ENCODE measurements at regions not wholly inside any gene's neighbourhood (a gene's known extent, or its start where the extent isn't known, plus 50 kb on each side); places are given as distances from the start of the nearest gene placed in this dataset.
"Not testable (repeated sequence)": the region's sequence is repeated elsewhere in the genome, so short reads cannot be mapped to it uniquely, and the experiment has no call there.

- H3K9me3 Mint-ChIP-seq, result peaks cover 79% of the 10 kb centered on the region
- H3K36me3 Mint-ChIP-seq (ENCODE audit: low read depth); intact Hi-C loops (cut with micrococcal nuclease); H3K27ac Mint-ChIP-seq; H3K27me3 Mint-ChIP-seq; H3K4me1 Mint-ChIP-seq (ENCODE audit: low read depth); H3K4me3 Mint-ChIP-seq: not testable (repeated sequence)
These were observed 1793.7 kb downstream of the UQCRFS1 start for GRCh38 chr19:27419217-27419616.

- H3K36me3 Mint-ChIP-seq (ENCODE audit: low read depth), result no peaks in the 10 kb centered on the region
These were observed 1819.4 kb downstream of the UQCRFS1 start for GRCh38 chr19:27393591-27393990.

GRCh38 chr19:27392027-27392632, 1820.8 kb downstream of the UQCRFS1 start:
- Mint-ChIP-seq H3K9me3 (peaks cover 94% of the 10 kb centered on the region), H3K4me1 (ENCODE audit: low read depth) (no peaks in the 10 kb centered on the region), H3K27ac (no peak overlapping the region), H3K27me3 (no peaks in the 10 kb centered on the region), H3K36me3 (ENCODE audit: low read depth) (no peaks in the 10 kb centered on the region), H3K4me3 (no peak overlapping the region)
- intact Hi-C loops (cut with micrococcal nuclease), result no loop called here

More at GRCh38 chr19:27393591-27393990, 1819.4 kb downstream of the UQCRFS1 start:
- no peaks in the 10 kb centered on the region for H3K27me3 Mint-ChIP-seq
- H3K9me3 Mint-ChIP-seq, result peaks cover 94% of the 10 kb centered on the region
- no peak overlapping the region for H3K27ac Mint-ChIP-seq
- no peaks in the 10 kb centered on the region for H3K4me1 Mint-ChIP-seq (ENCODE audit: low read depth)
- H3K4me3 Mint-ChIP-seq, result no peak overlapping the region
- intact Hi-C loops (cut with micrococcal nuclease), result no loop called here

- intact Hi-C loops (cut with micrococcal nuclease); H3K4me1 Mint-ChIP-seq (ENCODE audit: low read depth); H3K27me3 Mint-ChIP-seq; H3K4me3 Mint-ChIP-seq; H3K27ac Mint-ChIP-seq; H3K36me3 Mint-ChIP-seq (ENCODE audit: low read depth): not testable (repeated sequence)
- H3K9me3 Mint-ChIP-seq, result peaks cover 88% of the 10 kb centered on the region
These were observed 1833.6 kb downstream of the UQCRFS1 start for GRCh38 chr19:27379306-27379705.

- intact Hi-C loops (cut with micrococcal nuclease); H3K27ac Mint-ChIP-seq; H3K4me1 Mint-ChIP-seq (ENCODE audit: low read depth); H3K36me3 Mint-ChIP-seq (ENCODE audit: low read depth); H3K4me3 Mint-ChIP-seq; H3K27me3 Mint-ChIP-seq: not testable (repeated sequence)
- H3K9me3 Mint-ChIP-seq, result peaks cover 87% of the 10 kb centered on the region
These were observed 1843.3 kb downstream of the UQCRFS1 start for GRCh38 chr19:27369603-27370002.

- H3K36me3 Mint-ChIP-seq (ENCODE audit: low read depth); H3K4me1 Mint-ChIP-seq (ENCODE audit: low read depth); intact Hi-C loops (cut with micrococcal nuclease); H3K4me3 Mint-ChIP-seq; H3K27me3 Mint-ChIP-seq; H3K27ac Mint-ChIP-seq: not testable (repeated sequence)
- peaks cover 100% of the 10 kb centered on the region for H3K9me3 Mint-ChIP-seq
These were observed 1850.5 kb downstream of the UQCRFS1 start for GRCh38 chr19:27362438-27362837.

- H3K4me1 Mint-ChIP-seq (ENCODE audit: low read depth); H3K27me3 Mint-ChIP-seq; intact Hi-C loops (cut with micrococcal nuclease); H3K27ac Mint-ChIP-seq; H3K36me3 Mint-ChIP-seq (ENCODE audit: low read depth); H3K4me3 Mint-ChIP-seq: not testable (repeated sequence)
- peaks cover 100% of the 10 kb centered on the region for H3K9me3 Mint-ChIP-seq
These were observed 1857.4 kb downstream of the UQCRFS1 start for GRCh38 chr19:27355581-27355980.

Measured in dendritic cell treated with granulocyte-macrophage colony-stimulating factor and Interleukin-4, amounts not matched to agents 40 ng/mL and 50 ng/mL, for 4 days (primary cell).